A673 (cell line): ENCODE measurements at regions not wholly inside any gene's neighbourhood (a gene's known extent, or its start where the extent isn't known, plus 50 kb on each side); places are given as distances from the start of the nearest gene placed in this dataset.

Experiments used
- BruUV-seq: library from RNA; stranded (reverse); fragments of 400-500 nt; replicated peaks from 2 replicates; lab custom pipeline; 2021; lab: Mats Ljungman, UMichigan
- CTCF ChIA-PET: fragments of 300-600 bp; sonication (Branson Sonifier 250); formaldehyde crosslinking; loops from one replicate; lab custom pipeline; 2022; ENCODE audit warnings: antibody characterized with exemption; lab: Charles Lee
- POLR2A ChIA-PET: fragments of 300-600 bp; sonication (Branson Sonifier 250); formaldehyde crosslinking; loops from one replicate; lab custom pipeline; 2022; ENCODE audit warnings: antibody characterized with exemption; ENCODE audit not compliant: low non-redundant PET; lab: Charles Lee
- DNase-seq: peaks from one replicate; pipeline ENCODE4 v3.0.0-alpha.2; 2015; ENCODE audit warnings: low spot score
- H3K27ac ChIP-seq: fragments of 200-600 bp; sonication (generic); 2 replicates; pipeline ENCODE4 v1.5.1; 2016; ENCODE audit warnings: mixed run types, low read depth, mild to moderate bottlenecking, mixed read lengths, antibody characterized with exemption, low read length; ENCODE audit not compliant: poor library complexity, severe bottlenecking
- H3K27me3 ChIP-seq: fragments of 200-600 bp; sonication (generic); replicated peaks from 2 replicates; pipeline ENCODE4 v1.6.1; 2017; ENCODE audit warnings: mixed run types, low read depth, mild to moderate bottlenecking, mixed read lengths, antibody characterized with exemption, low read length; ENCODE audit not compliant: insufficient read depth, poor library complexity
- H3K36me3 ChIP-seq: fragments of 200-600 bp; sonication (generic); 2 replicates; pipeline ENCODE4 v1.6.1; 2016; ENCODE audit warnings: mixed run types, mild to moderate bottlenecking, mixed read lengths, antibody characterized with exemption, low read length; ENCODE audit not compliant: insufficient read depth, poor library complexity, severe bottlenecking
- H3K4me1 ChIP-seq: fragments of 200-600 bp; sonication (generic); 2 replicates; pipeline ENCODE4 v1.6.1; 2017; ENCODE audit warnings: mixed run types, mild to moderate bottlenecking, mixed read lengths, antibody characterized with exemption, low read length; ENCODE audit not compliant: insufficient read depth, poor library complexity, severe bottlenecking
- H3K4me3 ChIP-seq: fragments of 200-600 bp; sonication (generic); 2 replicates; pipeline ENCODE4 v1.5.1; 2016; ENCODE audit warnings: low read depth, mixed run types, mild to moderate bottlenecking, mixed read lengths, low read length; ENCODE audit not compliant: poor library complexity, severe bottlenecking
- H3K9me3 ChIP-seq: fragments of 200-600 bp; sonication (generic); 2 replicates; pipeline ENCODE4 v1.6.1; 2016; ENCODE audit warnings: mixed run types, low read depth, mild to moderate bottlenecking, mixed read lengths, antibody characterized with exemption, low read length; ENCODE audit not compliant: poor library complexity, severe bottlenecking
- CTCF ChIP-seq: fragments of 300-800, 200-600 bp; sonication (generic); conservative IDR thresholded peaks from 2 replicates; pipeline ENCODE4 v1.5.1; 2017; ENCODE audit warnings: low read depth, mild to moderate bottlenecking, antibody characterized with exemption, low read length, moderate library complexity, mixed read lengths
- EZH2 ChIP-seq: fragments of 200-600 bp; sonication (generic); IDR thresholded peaks from 2 replicates; pipeline ENCODE4 v1.6.1; 2017; ENCODE audit warnings: borderline replicate concordance, low read depth, mild to moderate bottlenecking, mixed read lengths, antibody characterized with exemption, low read length; ENCODE audit not compliant: poor library complexity, severe bottlenecking
- intact Hi-C: fragments of 100-400 bp; cut with micrococcal nuclease; formaldehyde crosslinking; loops from one replicate; pipeline ENCODE4 v1.10.0; 2022; ENCODE audit not compliant: unreplicated experiment

DNA sequence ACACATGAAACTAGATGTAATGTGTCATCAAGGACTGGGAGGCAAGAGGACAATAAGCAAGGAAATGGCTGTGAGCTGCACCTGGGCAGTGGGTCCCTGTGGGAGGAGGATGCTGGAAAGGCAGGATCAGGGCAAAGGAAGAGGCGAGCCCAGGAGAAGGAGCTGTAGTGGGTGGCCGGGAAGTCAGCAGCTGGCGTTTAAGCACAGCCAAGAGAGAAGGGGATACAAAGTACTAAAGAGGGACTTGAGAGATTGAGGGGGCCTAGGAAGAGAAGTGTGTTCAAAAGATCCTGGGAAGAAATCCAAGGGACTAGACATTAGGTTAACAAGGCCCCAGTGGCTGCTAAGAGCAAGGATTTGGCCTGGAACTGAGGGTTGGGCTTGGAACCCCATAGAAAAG is 188.5 kb upstream of the SLC24A5 start:
- POLR2A ChIA-PET: no interaction called here
- no peaks in the 10 kb centered on the region for H3K27me3 ChIP-seq
- intact Hi-C loops: no loop called here

GRCh38 chr15:47932951-47933641 is 187.7 kb upstream of the SLC24A5 start:
- no peak overlapping the region for H3K4me3 ChIP-seq
- intact Hi-C loops: no loop called here
- ChIA-PET POLR2A (no interaction called here), CTCF (no interaction called here)
- H3K36me3 ChIP-seq: no peaks in the 10 kb centered on the region
- no peaks in the 10 kb centered on the region for H3K27me3 ChIP-seq
- no peak overlapping the region for H3K27ac ChIP-seq
- H3K9me3 ChIP-seq: no peaks in the 10 kb centered on the region
- TF ChIP-seq EZH2: no peak
- no peak for TF ChIP-seq CTCF
- no peaks in the 10 kb centered on the region for H3K4me1 ChIP-seq
- no TSS peak for BruUV-seq
- peak; percentile 54 for DNase-seq

More for the DNA sequence above, 188.5 kb upstream of the SLC24A5 start:
- Histone ChIP-seq H3K4me1 (no peaks in the 10 kb centered on the region), H3K9me3 (no peaks in the 10 kb centered on the region), H3K4me3 (no peak overlapping the region), H3K36me3 (no peaks in the 10 kb centered on the region), H3K27ac (no peak overlapping the region)
- CTCF ChIA-PET: no interaction called here
- no TSS peak for BruUV-seq
- TF ChIP-seq EZH2 (no peak), CTCF (no peak)
- no peak for DNase-seq

- Histone ChIP-seq H3K4me3 (no peak overlapping the region), H3K27me3 (no peaks in the 10 kb centered on the region), H3K36me3 (no peaks in the 10 kb centered on the region), H3K9me3 (no peaks in the 10 kb centered on the region), H3K4me1 (no peaks in the 10 kb centered on the region), H3K27ac (no peak overlapping the region)
- BruUV-seq: no TSS peak
- CTCF ChIA-PET: no interaction called here
- intact Hi-C loops: no loop called here
- POLR2A ChIA-PET: no interaction called here
- no peak for DNase-seq
- no peak for TF ChIP-seq EZH2
- TF ChIP-seq CTCF: no peak
These were observed 186.9 kb upstream of the SLC24A5 start for GRCh38 chr15:47933865-47934264.
